ENCODE measurements at regions not wholly inside any gene's neighbourhood (a gene's known extent, or its start where the extent isn't known, plus 50 kb on each side); places are given as distances from the start of the nearest gene placed in this dataset.

DNA sequence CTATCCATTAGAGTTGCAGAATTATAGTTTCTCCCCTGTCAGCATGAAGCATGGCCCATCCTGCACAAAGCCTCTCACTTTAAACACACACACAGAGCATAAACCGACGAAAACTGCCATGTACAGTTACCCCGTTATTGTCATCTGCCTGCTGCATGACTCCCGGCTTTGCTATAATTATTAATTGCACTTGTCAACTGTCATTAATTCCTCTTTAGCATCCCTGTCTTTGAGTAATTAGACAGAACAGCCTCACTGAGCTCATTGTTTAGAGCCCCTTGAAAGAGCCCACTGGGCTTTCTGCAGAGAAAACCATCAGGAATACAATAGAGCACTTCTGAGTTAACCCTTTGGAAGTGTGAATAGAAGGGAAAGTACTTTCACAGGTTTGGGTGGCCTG is 307.2 kb upstream of the SOX5 start:
- H3K4me3 ChIP-seq (ENCODE audit: low read depth, low read length), result no peak overlapping the region
- TF ChIP-seq, protein P1, sequence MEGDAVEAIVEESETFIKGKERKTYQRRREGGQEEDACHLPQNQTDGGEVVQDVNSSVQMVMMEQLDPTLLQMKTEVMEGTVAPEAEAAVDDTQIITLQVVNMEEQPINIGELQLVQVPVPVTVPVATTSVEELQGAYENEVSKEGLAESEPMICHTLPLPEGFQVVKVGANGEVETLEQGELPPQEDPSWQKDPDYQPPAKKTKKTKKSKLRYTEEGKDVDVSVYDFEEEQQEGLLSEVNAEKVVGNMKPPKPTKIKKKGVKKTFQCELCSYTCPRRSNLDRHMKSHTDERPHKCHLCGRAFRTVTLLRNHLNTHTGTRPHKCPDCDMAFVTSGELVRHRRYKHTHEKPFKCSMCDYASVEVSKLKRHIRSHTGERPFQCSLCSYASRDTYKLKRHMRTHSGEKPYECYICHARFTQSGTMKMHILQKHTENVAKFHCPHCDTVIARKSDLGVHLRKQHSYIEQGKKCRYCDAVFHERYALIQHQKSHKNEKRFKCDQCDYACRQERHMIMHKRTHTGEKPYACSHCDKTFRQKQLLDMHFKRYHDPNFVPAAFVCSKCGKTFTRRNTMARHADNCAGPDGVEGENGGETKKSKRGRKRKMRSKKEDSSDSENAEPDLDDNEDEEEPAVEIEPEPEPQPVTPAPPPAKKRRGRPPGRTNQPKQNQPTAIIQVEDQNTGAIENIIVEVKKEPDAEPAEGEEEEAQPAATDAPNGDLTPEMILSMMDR (IDR thresholded peaks at IDR 0.05; ENCODE audit: low read depth, low read length), result no peak

GRCh38 chr12:24255920-24256665 is 306.6 kb upstream of the SOX5 start:
- no peak overlapping the region for H3K4me3 ChIP-seq (ENCODE audit: low read depth, low read length)
- TF ChIP-seq, protein P1 (IDR thresholded peaks at IDR 0.05; ENCODE audit: low read depth, low read length), result no peak

DNA sequence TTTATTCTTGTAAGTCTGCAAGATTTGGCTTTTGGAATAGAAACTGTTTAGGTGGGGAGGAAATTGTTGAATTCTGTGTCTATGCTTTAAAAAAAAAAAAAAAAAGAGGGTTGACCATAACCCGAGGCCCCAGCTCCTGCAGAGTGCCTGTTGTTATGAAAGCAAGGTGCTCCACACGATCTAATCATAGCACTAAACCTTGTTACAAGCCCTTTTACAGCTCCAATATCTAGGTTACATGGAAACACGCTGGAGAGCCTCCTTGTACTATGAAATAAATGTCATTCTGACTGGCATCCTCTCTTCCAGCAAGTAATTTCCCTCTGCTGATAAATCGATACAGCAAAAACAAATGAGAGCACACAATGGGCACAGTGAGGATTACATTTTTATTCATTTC is 303.1 kb upstream of the SOX5 start:
- TF ChIP-seq, protein P1 (IDR thresholded peaks at IDR 0.05; ENCODE audit: low read depth, low read length), result no peak
- no peak overlapping the region for H3K4me3 ChIP-seq (ENCODE audit: low read depth, low read length)

DNA sequence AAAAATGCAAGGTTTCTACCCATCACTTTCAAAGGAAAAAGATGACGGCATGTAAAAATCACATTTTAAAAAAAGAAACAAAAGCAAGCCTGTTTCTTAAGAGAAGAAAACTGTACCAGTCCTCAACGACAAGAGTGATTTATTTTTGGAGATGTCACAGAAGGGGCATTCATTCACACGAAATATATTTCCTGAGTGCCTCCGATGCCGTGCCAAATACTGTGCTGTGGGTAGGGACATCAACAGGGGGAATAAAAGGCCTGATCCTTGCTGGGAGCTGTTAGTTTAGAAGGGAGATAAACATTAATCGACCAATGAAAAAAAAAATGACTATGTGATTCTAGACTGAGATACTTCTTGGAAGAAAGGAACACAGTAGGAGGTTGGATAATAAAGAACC is 297.5 kb upstream of the SOX5 start:
- no peak overlapping the region for H3K4me3 ChIP-seq (ENCODE audit: low read depth, low read length)
- TF ChIP-seq, protein P1 (IDR thresholded peaks at IDR 0.05; ENCODE audit: low read depth, low read length), result no peak

- TF ChIP-seq, protein P1 (IDR thresholded peaks at IDR 0.05; ENCODE audit: low read depth, low read length), result no peak
- H3K4me3 ChIP-seq (ENCODE audit: low read depth, low read length), result no peak overlapping the region
These were observed 296.9 kb upstream of the SOX5 start for GRCh38 chr12:24246376-24246775.

DNA sequence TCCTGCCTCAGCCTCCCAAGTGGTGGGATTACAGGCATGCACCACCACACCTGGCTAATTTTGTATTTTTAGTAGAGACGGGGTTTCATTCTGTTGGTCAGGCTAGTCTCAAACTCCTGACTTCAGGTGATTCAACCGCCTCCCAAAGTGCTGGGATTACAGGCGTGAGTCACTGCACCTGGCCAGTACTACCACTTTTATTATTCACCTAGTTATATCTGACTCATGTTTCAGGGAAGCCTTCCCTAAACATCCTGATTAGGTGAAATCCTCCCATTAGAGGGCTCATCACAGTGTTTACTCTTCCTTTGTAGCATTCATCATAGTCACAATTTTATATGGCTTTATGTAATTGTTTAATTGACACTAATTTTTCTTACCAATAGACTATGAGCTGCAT is 295.3 kb upstream of the SOX5 start:
- TF ChIP-seq, protein P1 (IDR thresholded peaks at IDR 0.05; ENCODE audit: low read depth, low read length), result no peak
- H3K4me3 ChIP-seq (ENCODE audit: low read depth, low read length), result no peak overlapping the region

- no peak overlapping the region for H3K4me3 ChIP-seq (ENCODE audit: low read depth, low read length)
- TF ChIP-seq, protein P1 (IDR thresholded peaks at IDR 0.05; ENCODE audit: low read depth, low read length), result no peak
These were observed 294.8 kb upstream of the SOX5 start for GRCh38 chr12:24244231-24244630.
